Fibroblast of lung (primary cell): ENCODE measurements at regions not wholly inside any gene's neighbourhood (a gene's known extent, or its start where the extent isn't known, plus 50 kb on each side); places are given as distances from the start of the nearest gene placed in this dataset.

ENCODE experiments used
- DNase-seq, 2 donors: peaks; one replicate each; pipeline versions ENCODE4 v3.0.0 to v3.0.0-alpha.2; 2010; ENCODE audit warnings: low read depth in 2 of 2
- H2AFZ ChIP-seq: 2 replicates; pipeline ENCODE4 v1.5.1; 2012; ENCODE audit warnings: low read length, control low read depth, inconsistent platforms
- H3K27ac ChIP-seq: 2 replicates; pipeline ENCODE4 v1.5.1; 2011; ENCODE audit warnings: low read length, control low read depth; ENCODE audit not compliant: insufficient read depth
- H3K27me3 ChIP-seq: 2 replicates; pipeline ENCODE4 v1.5.1; 2011; ENCODE audit warnings: mild to moderate bottlenecking, low read length; ENCODE audit not compliant: control insufficient read depth, insufficient read depth
- H3K36me3 ChIP-seq: 2 replicates; pipeline ENCODE4 v1.5.1; 2011; ENCODE audit warnings: low read length; ENCODE audit not compliant: control insufficient read depth, insufficient read depth
- H3K4me1 ChIP-seq: 2 replicates; pipeline ENCODE4 v1.5.1; 2011; ENCODE audit warnings: low read length; ENCODE audit not compliant: control insufficient read depth, insufficient read depth; ENCODE audit errors: extremely low read depth
- H3K4me2 ChIP-seq: 2 replicates; pipeline ENCODE4 v1.5.1; 2011; ENCODE audit warnings: low read length, control low read depth; ENCODE audit not compliant: insufficient read depth; ENCODE audit errors: extremely low read depth
- H3K4me3 ChIP-seq, 4 experiments: fragments of 200-600 bp in 1 of 4; sonication (generic) in 1 of 4; replicated peaks in 1 of 4; 2 replicates each; pipeline ENCODE4 v1.5.1; 2011 to 2016; ENCODE audit warnings: low read length in 4 of 4, low read depth in 3 of 4, mild to moderate bottlenecking in 3 of 4, control low read depth in 2 of 4, inconsistent platforms in 1 of 4, mixed read lengths in 1 of 4; ENCODE audit not compliant: insufficient read depth in 1 of 4; ENCODE audit errors: control extremely low read depth in 1 of 4
- H3K79me2 ChIP-seq: 2 replicates; pipeline ENCODE4 v1.5.1; 2012; ENCODE audit warnings: mild to moderate bottlenecking, low read length, inconsistent platforms; ENCODE audit not compliant: control insufficient read depth, insufficient read depth
- H3K9ac ChIP-seq: 2 replicates; pipeline ENCODE4 v1.5.1; 2011; ENCODE audit warnings: mild to moderate bottlenecking, low read length, control low read depth; ENCODE audit not compliant: insufficient read depth
- H3K9me3 ChIP-seq: 2 replicates; pipeline ENCODE4 v1.5.1; 2012; ENCODE audit warnings: low read depth, low read length; ENCODE audit not compliant: control insufficient read depth, insufficient read depth
- H4K20me1 ChIP-seq: 2 replicates; pipeline ENCODE4 v1.5.1; 2011; ENCODE audit warnings: low read length; ENCODE audit not compliant: control insufficient read depth, insufficient read depth; ENCODE audit errors: extremely low read depth
- CTCF ChIP-seq, 2 donors: IDR thresholded peaks in 1 of 2; conservative IDR thresholded peaks in 1 of 2; 1 replicate in 1 of 2; 2 replicates in 1 of 2; pipeline ENCODE4 v1.5.1; 2011 to 2012; ENCODE audit warnings: low read length in 2 of 2, control low read depth in 1 of 2, inconsistent platforms in 1 of 2, low read depth in 1 of 2, mild to moderate bottlenecking in 1 of 2
- EZH2 ChIP-seq: IDR thresholded peaks from 2 replicates; pipeline ENCODE4 v1.5.1; 2012; ENCODE audit warnings: low read length, control low read depth, mild to moderate bottlenecking; ENCODE audit errors: missing control alignments

- H3K4me1 ChIP-seq, result peaks cover 4% of the 10 kb centered on the region
- no peak overlapping the region for H3K4me2 ChIP-seq
- no peak overlapping the region for H3K27ac ChIP-seq
- no peaks in the 10 kb centered on the region for H3K79me2 ChIP-seq
- no peaks in the 10 kb centered on the region for H4K20me1 ChIP-seq
- H2AFZ ChIP-seq, result no peak overlapping the region
- no peak for TF ChIP-seq EZH2
- no peak for TF ChIP-seq CTCF (conservative IDR thresholded peaks at IDR 0.05 in 1 of 2, IDR thresholded peaks at IDR 0.05 in 1 of 2; ENCODE audit: low read depth in 1 of 2, low read length in 2 of 2)
- no peaks in the 10 kb centered on the region for H3K9me3 ChIP-seq
- H3K36me3 ChIP-seq, result no peaks in the 10 kb centered on the region
- no peak for DNase-seq
- no peaks in the 10 kb centered on the region for H3K27me3 ChIP-seq
- H3K9ac ChIP-seq, result no peak overlapping the region
- no peak overlapping the region for H3K4me3 ChIP-seq
These were observed 153.8 kb downstream of the LRIG3 start for GRCh38 chr12:58766513-58766870.

- Histone ChIP-seq H4K20me1 (no peaks in the 10 kb centered on the region), H3K9ac (no peak overlapping the region), H3K4me2 (no peak overlapping the region), H3K27me3 (no peaks in the 10 kb centered on the region), H2AFZ (no peak overlapping the region), H3K4me1 (peaks cover 4% of the 10 kb centered on the region), H3K79me2 (no peaks in the 10 kb centered on the region), H3K9me3 (no peaks in the 10 kb centered on the region), H3K36me3 (no peaks in the 10 kb centered on the region), H3K27ac (no peak overlapping the region), H3K4me3 (no peak overlapping the region)
- TF ChIP-seq CTCF (conservative IDR thresholded peaks at IDR 0.05 in 1 of 2, IDR thresholded peaks at IDR 0.05 in 1 of 2; ENCODE audit: low read depth in 1 of 2, low read length in 2 of 2) (no peak), EZH2 (no peak)
- DNase-seq, result no peak
These were observed 152.8 kb downstream of the LRIG3 start for GRCh38 chr12:58767496-58767895.

- no peaks in the 10 kb centered on the region for H3K9me3 ChIP-seq
These were observed 146.3 kb downstream of the LRIG3 start for GRCh38 chr12:58773986-58774385.

More at GRCh38 chr12:58773986-58774385, 146.3 kb downstream of the LRIG3 start:
- Histone ChIP-seq H3K4me2 (no peak overlapping the region), H3K27me3 (no peaks in the 10 kb centered on the region), H3K4me3 (no peak overlapping the region), H3K9ac (no peak overlapping the region), H3K79me2 (no peaks in the 10 kb centered on the region), H2AFZ (no peak overlapping the region), H3K27ac (no peak overlapping the region), H3K36me3 (no peaks in the 10 kb centered on the region), H3K4me1 (no peaks in the 10 kb centered on the region), H4K20me1 (no peaks in the 10 kb centered on the region)
- no peak for TF ChIP-seq EZH2
- no peak for TF ChIP-seq CTCF (conservative IDR thresholded peaks at IDR 0.05 in 1 of 2, IDR thresholded peaks at IDR 0.05 in 1 of 2; ENCODE audit: low read depth in 1 of 2, low read length in 2 of 2)
- no peak for DNase-seq
